Immature natural killer cell (primary cell): ENCODE measurements at regions not wholly inside any gene's neighbourhood (a gene's known extent, or its start where the extent isn't known, plus 50 kb on each side); places are given as distances from the start of the nearest gene placed in this dataset.
"Not testable (repeated sequence)": the region's sequence is repeated elsewhere in the genome, so short reads cannot be mapped to it uniquely, and the experiment has no call there.

Experiments
- DNase-seq, 3 donors: peaks; one replicate each; pipeline ENCODE4 v3.0.0; 2022; ENCODE audit warnings: mixed read lengths in 1 of 3
- H3K27ac Mint-ChIP-seq, 6 donors: one replicate each; pipeline ENCODE4 v1.8.0; 2020; ENCODE audit warnings: mixed read lengths in 6 of 6, mild to moderate bottlenecking in 5 of 6, inconsistent platforms in 4 of 6, moderate library complexity in 3 of 6
- H3K27me3 Mint-ChIP-seq, 3 donors: one replicate each; pipeline ENCODE4 v1.8.0; 2020 to 2021; ENCODE audit warnings: low read depth in 3 of 3, mild to moderate bottlenecking in 3 of 3, mixed read lengths in 3 of 3, moderate library complexity in 3 of 3, inconsistent platforms in 1 of 3
- H3K36me3 Mint-ChIP-seq, 3 donors: one replicate each; pipeline ENCODE4 v1.8.0; 2020; ENCODE audit warnings: mixed read lengths in 3 of 3, inconsistent platforms in 2 of 3, mild to moderate bottlenecking in 2 of 3
- H3K4me1 Mint-ChIP-seq, 2 donors: one replicate each; pipeline ENCODE4 v1.8.0; 2020; ENCODE audit warnings: inconsistent platforms in 2 of 2, mild to moderate bottlenecking in 2 of 2, mixed read lengths in 2 of 2, moderate library complexity in 1 of 2
- H3K4me3 Mint-ChIP-seq, 5 donors: one replicate each; pipeline ENCODE4 v1.8.0; 2020; ENCODE audit warnings: mild to moderate bottlenecking in 5 of 5, mixed read lengths in 5 of 5, inconsistent platforms in 3 of 5, moderate library complexity in 3 of 5
- H3K9me3 Mint-ChIP-seq, 6 donors: one replicate each; pipeline ENCODE4 v1.8.0; 2020; ENCODE audit warnings: mild to moderate bottlenecking in 6 of 6, mixed read lengths in 6 of 6, inconsistent platforms in 4 of 6, moderate library complexity in 3 of 6

DNA sequence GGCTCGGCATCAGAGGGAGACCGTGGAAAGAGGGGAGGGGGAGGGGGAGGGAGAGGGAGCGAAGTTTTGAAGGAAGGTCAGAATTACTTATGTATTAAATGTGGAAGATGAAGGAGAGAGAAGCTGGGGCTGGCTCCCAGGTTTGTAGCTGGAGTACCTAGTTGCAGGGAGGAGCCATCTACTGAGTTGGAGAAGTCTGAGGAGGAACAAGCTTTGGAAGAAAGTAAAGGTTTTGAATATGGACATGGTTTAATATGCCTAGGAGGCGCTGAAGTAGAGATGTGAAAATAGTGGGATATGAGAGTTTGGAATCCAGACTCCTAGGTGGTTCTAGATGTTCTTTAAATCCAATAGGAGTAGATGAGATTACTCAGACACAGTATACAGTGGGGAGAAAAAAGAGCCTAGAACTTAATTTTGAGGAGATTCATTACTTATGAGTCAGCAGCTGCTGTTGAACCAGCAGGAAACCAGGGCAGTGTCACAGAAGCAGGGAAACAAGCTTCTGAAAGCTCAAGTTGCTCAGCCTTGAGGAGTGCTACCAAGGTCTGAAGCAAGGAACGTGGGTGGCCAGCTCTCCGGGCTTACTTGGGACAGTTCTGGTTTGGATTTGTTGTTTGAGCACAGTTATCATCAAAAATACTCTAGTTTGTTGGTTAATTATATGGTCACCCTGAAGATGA lies 149.3 kb downstream of the UTRN start:
- Mint-ChIP-seq H3K4me1 (peaks cover 21 to 54% of the 10 kb centered on the region in 2 donors), H3K27ac (peak overlapping the region; percentile 41 to 85 (median 78)), H3K36me3 (peaks cover 30 to 59% (median 36%) of the 10 kb centered on the region in 3 donors), H3K4me3 (no peak overlapping the region), H3K9me3 (no peaks in the 10 kb centered on the region), H3K27me3 (peaks cover 0 to 1% (median 0%) of the 10 kb centered on the region in 3 donors)
- DNase-seq, result no peak

- no peak overlapping the region for H3K4me3 Mint-ChIP-seq
- H3K36me3 Mint-ChIP-seq, result peaks cover 39 to 63% (median 48%) of the 10 kb centered on the region in 3 donors
- H3K27me3 Mint-ChIP-seq, result peaks cover 0 to 1% (median 0%) of the 10 kb centered on the region in 3 donors
- no peaks in the 10 kb centered on the region for H3K9me3 Mint-ChIP-seq
- H3K27ac Mint-ChIP-seq, result peak overlapping the region; percentile 2 to 86 (median 68)
- peaks cover 20 to 52% of the 10 kb centered on the region in 2 donors for H3K4me1 Mint-ChIP-seq
- no peak for DNase-seq
Measured at GRCh38 chr6:144435602-144436426, 150.7 kb downstream of the UTRN start.

GRCh38 chr6:144437105-144437504 lies 152.0 kb downstream of the UTRN start:
- no peaks in the 10 kb centered on the region for H3K9me3 Mint-ChIP-seq

DNA sequence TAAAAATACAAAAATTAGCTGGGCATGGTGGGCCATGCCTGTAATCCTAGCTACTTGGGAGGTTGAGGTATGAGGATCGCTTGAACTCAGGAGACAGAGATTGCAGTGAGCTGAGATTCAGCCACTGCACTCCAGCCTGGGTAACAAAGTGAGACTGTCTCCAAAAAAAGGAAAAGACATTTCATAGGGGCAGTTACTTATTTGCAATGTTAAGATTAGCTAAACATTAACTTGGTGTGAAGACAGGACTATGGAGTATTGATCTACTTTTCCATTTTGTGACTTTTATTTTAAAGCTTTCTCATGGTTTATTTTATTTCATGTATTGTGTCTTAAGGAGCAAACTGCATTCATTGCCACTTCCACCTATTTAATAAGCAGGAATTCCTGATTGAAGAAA lies 153.0 kb downstream of the UTRN start:
- Mint-ChIP-seq H3K27ac (peak overlapping the region in 1 of 6 donors; percentile 62), H3K9me3 (no peaks in the 10 kb centered on the region), H3K27me3 (peaks cover 0 to 1% (median 0%) of the 10 kb centered on the region in 3 donors), H3K36me3 (peaks cover 43 to 66% (median 49%) of the 10 kb centered on the region in 3 donors), H3K4me3 (no peak overlapping the region), H3K4me1 (peaks cover 15 to 35% of the 10 kb centered on the region in 2 donors)
- DNase-seq, result no peak

More at GRCh38 chr6:144437105-144437504, 152.0 kb downstream of the UTRN start:
- Mint-ChIP-seq H3K36me3 (peaks cover 42 to 64% (median 48%) of the 10 kb centered on the region in 3 donors), H3K27ac (peak overlapping the region in 2 of 6 donors; percentile 43 to 67), H3K27me3 (peaks cover 0 to 1% (median 0%) of the 10 kb centered on the region in 3 donors), H3K4me1 (peaks cover 18 to 39% of the 10 kb centered on the region in 2 donors), H3K4me3 (no peak overlapping the region)
- no peak for DNase-seq

DNA sequence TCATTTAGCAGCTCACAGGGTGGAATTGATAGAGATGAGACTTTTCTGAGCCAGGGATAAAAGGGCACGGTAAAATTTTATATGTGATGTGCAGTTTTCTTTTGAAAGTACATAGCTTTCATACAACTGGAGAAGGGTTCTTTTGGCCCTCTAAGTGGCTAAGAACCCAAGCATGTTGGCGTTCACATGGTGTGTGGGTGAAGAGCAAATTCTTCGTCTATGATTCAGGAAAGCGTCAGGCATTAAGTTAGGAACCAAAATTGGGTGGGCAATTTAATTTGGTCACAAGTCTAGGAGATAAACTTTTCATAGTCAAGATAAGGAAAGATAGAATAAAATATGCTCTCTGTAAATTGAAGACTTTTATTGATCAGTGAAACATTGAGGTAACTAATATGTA lies 153.9 kb downstream of the UTRN start:
- Mint-ChIP-seq H3K27me3 (peaks cover 0 to 1% (median 0%) of the 10 kb centered on the region in 3 donors), H3K4me3 (no peak overlapping the region), H3K9me3 (no peaks in the 10 kb centered on the region), H3K36me3 (peaks cover 43 to 67% (median 50%) of the 10 kb centered on the region in 3 donors), H3K27ac (peak overlapping the region in 4 of 6 donors; percentile 5 to 74 (median 42)), H3K4me1 (peaks cover 15 to 35% of the 10 kb centered on the region in 2 donors)
- no peak for DNase-seq

DNA sequence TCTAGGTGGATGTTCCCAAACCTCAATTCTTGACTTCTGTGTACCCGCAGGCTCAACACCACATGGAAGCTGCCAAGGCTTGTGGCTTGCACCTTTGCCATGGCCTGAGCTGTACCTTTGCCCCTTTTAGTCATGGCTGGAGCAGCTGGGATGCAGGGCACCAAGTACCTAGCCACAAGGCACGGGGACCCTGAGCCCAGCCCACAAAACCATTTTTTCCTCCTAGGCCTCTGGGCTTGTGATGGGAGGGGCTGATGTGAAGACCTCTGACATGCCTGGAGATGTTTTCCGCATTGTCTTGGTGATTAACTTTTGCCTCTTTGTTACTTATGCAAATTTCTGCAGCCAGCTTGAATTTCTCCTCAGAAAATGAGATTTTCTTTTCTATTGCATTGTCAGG lies 156.7 kb downstream of the UTRN start:
- peaks cover 46 to 72% (median 47%) of the 10 kb centered on the region in 3 donors for H3K36me3 Mint-ChIP-seq
- DNase-seq, H3K4me1 Mint-ChIP-seq, H3K9me3 Mint-ChIP-seq, H3K27me3 Mint-ChIP-seq, H3K4me3 Mint-ChIP-seq: not testable (repeated sequence)
- peak overlapping the region in 4 of 6 donors; percentile 13 to 83 (median 48) for H3K27ac Mint-ChIP-seq

DNA sequence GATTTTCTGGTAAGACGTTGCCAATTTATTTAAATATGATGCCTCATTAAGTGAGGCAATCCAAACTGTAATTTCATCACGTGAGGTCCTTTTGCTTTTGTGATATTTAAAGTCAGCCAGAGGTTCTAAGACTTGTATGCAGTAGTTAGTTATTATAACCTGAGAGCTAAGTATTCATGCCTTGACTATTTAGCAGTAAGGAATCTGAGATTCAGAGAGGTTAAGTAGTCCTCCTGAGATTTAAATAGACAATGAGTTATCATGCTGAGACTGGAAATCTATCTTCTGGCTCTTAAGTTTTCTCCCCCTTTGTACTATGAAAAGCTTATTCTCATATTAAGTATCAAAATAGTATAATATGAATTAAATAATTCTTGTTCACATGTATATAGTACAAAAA lies 158.0 kb downstream of the UTRN start:
- no peak for DNase-seq
- no peak overlapping the region for H3K4me3 Mint-ChIP-seq
- H3K27ac Mint-ChIP-seq, result no peak overlapping the region
- H3K27me3 Mint-ChIP-seq, result peaks cover 0 to 2% (median 0%) of the 10 kb centered on the region in 3 donors
- H3K4me1 Mint-ChIP-seq, result peaks cover 0 to 19% of the 10 kb centered on the region in 2 donors
- no peaks in the 10 kb centered on the region for H3K9me3 Mint-ChIP-seq
- H3K36me3 Mint-ChIP-seq, result peaks cover 46 to 72% (median 46%) of the 10 kb centered on the region in 3 donors

DNA sequence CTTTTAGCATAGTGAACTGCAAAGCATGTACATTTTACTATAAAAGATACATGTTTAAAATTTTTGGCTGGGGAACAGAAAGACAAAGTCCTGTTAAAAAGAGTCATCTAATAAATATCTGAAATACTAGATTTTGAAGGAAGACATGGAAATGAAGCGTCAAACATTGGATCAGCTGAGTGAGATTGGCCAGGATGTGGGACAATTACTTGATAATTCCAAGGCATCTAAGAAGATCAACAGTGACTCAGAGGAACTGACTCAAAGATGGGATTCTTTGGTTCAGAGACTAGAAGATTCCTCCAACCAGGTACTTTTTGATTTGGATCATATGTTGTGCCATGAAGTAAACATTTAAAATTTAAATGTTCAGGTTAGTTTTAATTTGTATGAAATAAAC lies 162.3 kb downstream of the UTRN start:
- Mint-ChIP-seq H3K36me3 (peaks cover 10 to 61% (median 35%) of the 10 kb centered on the region in 3 donors), H3K4me1 (peaks cover 13 to 33% of the 10 kb centered on the region in 2 donors), H3K4me3 (no peak overlapping the region), H3K27me3 (peaks cover 0 to 5% (median 0%) of the 10 kb centered on the region in 3 donors), H3K9me3 (no peaks in the 10 kb centered on the region), H3K27ac (peak overlapping the region in 3 of 6 donors; percentile 45 to 72 (median 70))
- no peak for DNase-seq

GRCh38 chr6:144449218-144449617 lies 164.1 kb downstream of the UTRN start:
- H3K27me3 Mint-ChIP-seq, result peaks cover 0 to 5% (median 0%) of the 10 kb centered on the region in 3 donors
- DNase-seq, result peak in 1 of 3 donors; percentile 9
- H3K9me3 Mint-ChIP-seq, result no peaks in the 10 kb centered on the region
- peaks cover 15 to 61% (median 37%) of the 10 kb centered on the region in 3 donors for H3K36me3 Mint-ChIP-seq
- peaks cover 13 to 33% of the 10 kb centered on the region in 2 donors for H3K4me1 Mint-ChIP-seq
- no peak overlapping the region for H3K4me3 Mint-ChIP-seq
- H3K27ac Mint-ChIP-seq, result peak overlapping the region; percentile 3 to 86 (median 48)

GRCh38 chr6:144449911-144450597 lies 164.9 kb downstream of the UTRN start:
- Mint-ChIP-seq H3K4me1 (peaks cover 13 to 33% of the 10 kb centered on the region in 2 donors), H3K9me3 (no peaks in the 10 kb centered on the region), H3K4me3 (no peak overlapping the region), H3K27me3 (peaks cover 0 to 5% (median 0%) of the 10 kb centered on the region in 3 donors), H3K36me3 (peaks cover 19 to 61% (median 37%) of the 10 kb centered on the region in 3 donors), H3K27ac (peak overlapping the region; percentile 38 to 70 (median 54))
- DNase-seq, result no peak

DNA sequence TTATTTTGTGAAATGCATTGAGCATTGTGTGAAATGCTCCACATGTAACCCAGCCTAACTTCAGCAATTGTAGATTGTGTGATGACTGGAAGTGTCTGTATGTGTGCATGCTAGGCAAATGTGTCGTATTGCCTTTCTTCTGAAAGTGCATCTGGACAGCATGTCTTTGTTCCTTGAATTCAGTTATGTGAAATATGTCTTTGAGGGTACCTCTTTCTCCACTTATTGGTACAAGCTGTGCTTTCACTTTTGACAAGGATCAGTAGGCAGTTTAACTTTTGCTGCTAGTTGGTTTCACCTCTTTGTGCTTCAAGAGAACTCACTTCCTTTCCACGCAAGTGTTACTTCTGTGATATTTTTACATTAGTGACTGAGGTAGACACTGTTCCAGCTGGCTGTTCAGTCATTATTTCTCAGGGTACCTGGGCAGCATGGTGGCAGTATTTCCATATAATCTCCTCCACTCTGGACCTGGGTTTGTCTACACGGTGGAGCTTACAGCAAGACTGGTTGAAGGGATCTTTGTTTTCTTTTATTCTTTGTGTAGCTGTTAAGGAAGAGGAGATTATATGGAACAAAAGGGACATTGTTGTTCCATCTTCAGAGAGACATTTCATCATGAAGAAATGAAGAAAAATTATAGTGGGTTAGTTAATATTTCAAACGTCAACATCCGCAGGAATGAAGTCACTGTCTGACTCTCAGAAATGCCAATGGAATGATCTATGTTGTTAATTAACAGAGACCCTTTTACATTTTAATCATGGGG lies 175.4 kb downstream of the UTRN start:
- H3K36me3 Mint-ChIP-seq, result peaks cover 36 to 65% (median 41%) of the 10 kb centered on the region in 3 donors
- peak overlapping the region; percentile 71 to 94 (median 88) for H3K27ac Mint-ChIP-seq
- H3K4me1 Mint-ChIP-seq, result peaks cover 36 to 76% of the 10 kb centered on the region in 2 donors
- peak; percentile 24 to 42 (median 38) for DNase-seq
- peak overlapping the region; percentile 28 to 56 (median 44) for H3K4me3 Mint-ChIP-seq
- no peaks in the 10 kb centered on the region for H3K9me3 Mint-ChIP-seq
- H3K27me3 Mint-ChIP-seq, result peaks cover 0 to 2% (median 0%) of the 10 kb centered on the region in 3 donors

DNA sequence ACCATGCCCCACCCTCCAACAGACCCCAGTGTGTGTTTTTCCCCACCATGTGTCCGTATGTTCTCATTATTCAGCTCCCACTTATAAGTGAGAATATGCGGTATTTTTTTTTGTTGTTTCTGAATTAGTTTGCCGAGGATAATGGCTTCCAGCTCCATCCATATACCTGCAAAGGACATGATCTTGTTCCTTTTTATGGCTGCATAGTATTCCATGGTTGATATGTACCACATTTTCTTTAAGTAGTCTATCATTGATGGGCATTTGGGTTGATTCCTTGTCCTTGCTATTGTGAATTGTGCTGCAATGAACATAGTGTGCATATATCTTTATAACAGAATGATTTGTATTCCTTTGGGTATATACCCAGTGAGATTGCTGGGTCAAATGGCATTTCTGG lies 176.9 kb downstream of the UTRN start:
- H3K36me3 Mint-ChIP-seq, result peaks cover 41 to 68% (median 46%) of the 10 kb centered on the region in 3 donors
- H3K9me3 Mint-ChIP-seq, result no peaks in the 10 kb centered on the region
- peak overlapping the region in 5 of 6 donors; percentile 23 to 61 (median 51) for H3K27ac Mint-ChIP-seq

More for the DNA sequence above, 176.9 kb downstream of the UTRN start:
- DNase-seq, result no peak
- H3K4me1 Mint-ChIP-seq, result peaks cover 35 to 76% of the 10 kb centered on the region in 2 donors
- peaks cover 0 to 2% (median 0%) of the 10 kb centered on the region in 3 donors for H3K27me3 Mint-ChIP-seq
- peak overlapping the region in 1 of 5 donors; percentile 10 for H3K4me3 Mint-ChIP-seq
